OCI-LY3 (cell line): ENCODE measurements at regions not wholly inside any gene's neighbourhood (a gene's known extent, or its start where the extent isn't known, plus 50 kb on each side); places are given as distances from the start of the nearest gene placed in this dataset.

Experiments used
- H2AFZ ChIP-seq: fragments of 200-600, 300-600 bp; shearing (Covaris generic); 2 replicates; pipeline ENCODE4 v1.6.0; 2014; ENCODE audit warnings: antibody characterized with exemption, low read depth, low read length
- H3K27ac ChIP-seq: fragments of 200-600, 300-600 bp; sonication (generic); 2 replicates; pipeline ENCODE4 v1.5.1; 2014; ENCODE audit warnings: mild to moderate bottlenecking, low read length, moderate library complexity, mixed read lengths
- H3K27me3 ChIP-seq: fragments of 200-600, 300-600 bp; sonication (generic); 2 replicates; pipeline ENCODE4 v1.6.1; 2014; ENCODE audit warnings: low read depth, low read length, mixed read lengths
- H3K36me3 ChIP-seq: fragments of 200-600, 300-600 bp; sonication (generic); replicated peaks from 2 replicates; pipeline ENCODE3; 2014; ENCODE audit warnings: low read depth, low read length, mixed read lengths
- H3K4me1 ChIP-seq: fragments of 300-600, 200-600 bp; sonication (generic); 2 replicates; pipeline ENCODE4 v1.6.1; 2014; ENCODE audit warnings: low read length, mixed read lengths
- H3K4me2 ChIP-seq: fragments of 200-600, 300-600 bp; sonication (generic); 2 replicates; pipeline ENCODE4 v1.6.1; 2014; ENCODE audit warnings: low read length, mixed read lengths
- H3K4me3 ChIP-seq: fragments of 300-600, 200-600 bp; sonication (generic); 2 replicates; pipeline ENCODE4 v1.5.1; 2014; ENCODE audit warnings: antibody characterized with exemption, mild to moderate bottlenecking, low read length, moderate library complexity
- H3K79me2 ChIP-seq: fragments of 300-600, 200-600 bp; shearing (Covaris generic); 2 replicates; pipeline ENCODE4 v1.6.1; 2014; ENCODE audit warnings: mild to moderate bottlenecking, low read length, mixed read lengths
- H3K9ac ChIP-seq: fragments of 300-600, 200-600 bp; shearing (Covaris generic); 2 replicates; pipeline ENCODE4 v1.6.0; 2014; ENCODE audit warnings: mild to moderate bottlenecking, low read length, moderate library complexity
- H3K9me3 ChIP-seq: fragments of 200-600, 300-600 bp; shearing (Covaris generic); 2 replicates; pipeline ENCODE4 v1.6.1; 2014; ENCODE audit warnings: low read length, mixed read lengths; ENCODE audit not compliant: insufficient read depth
- H4K20me1 ChIP-seq: fragments of 200-600, 300-600 bp; sonication (generic); 2 replicates; pipeline ENCODE4 v1.6.1; 2016; ENCODE audit warnings: low read length, mixed read lengths; ENCODE audit not compliant: insufficient read depth
- EZH2phosphoT487 ChIP-seq: fragments of 200-600 bp; shearing (Covaris generic); IDR thresholded peaks from 2 replicates; pipeline ENCODE4 v1.6.1; 2018; ENCODE audit warnings: antibody characterized with exemption, mixed run types, low read depth
- TF ChIP-seq, protein P1 (sequence below): fragments of 200-600, 300-600 bp; sonication (generic); IDR thresholded peaks from 2 replicates; pipeline ENCODE4 v1.5.1; 2014; ENCODE audit warnings: antibody characterized with exemption, low read length, low read depth

DNA sequence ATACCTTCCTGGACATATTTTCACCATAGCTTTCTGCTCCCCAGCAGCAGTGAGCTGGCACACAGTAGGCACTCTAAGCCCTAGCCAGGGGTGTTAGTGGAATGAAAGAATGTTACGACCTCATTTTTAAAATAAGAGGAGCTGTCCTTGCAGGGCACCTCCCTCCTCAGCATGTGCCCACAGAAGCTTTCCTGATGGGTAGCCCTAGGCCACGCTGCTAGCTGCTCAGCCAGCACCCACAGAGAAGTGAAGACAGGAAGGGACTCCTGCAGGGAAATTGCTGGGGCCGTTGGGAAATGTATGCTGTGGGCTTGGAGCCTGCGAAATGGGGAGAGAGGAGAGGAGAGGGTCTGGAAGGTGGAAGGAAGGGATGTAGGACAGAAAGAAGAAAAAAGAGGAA, 87.3 kb upstream of the ANKRD34C start:
- no peaks in the 10 kb centered on the region for H3K36me3 ChIP-seq
- TF ChIP-seq, protein P1, sequence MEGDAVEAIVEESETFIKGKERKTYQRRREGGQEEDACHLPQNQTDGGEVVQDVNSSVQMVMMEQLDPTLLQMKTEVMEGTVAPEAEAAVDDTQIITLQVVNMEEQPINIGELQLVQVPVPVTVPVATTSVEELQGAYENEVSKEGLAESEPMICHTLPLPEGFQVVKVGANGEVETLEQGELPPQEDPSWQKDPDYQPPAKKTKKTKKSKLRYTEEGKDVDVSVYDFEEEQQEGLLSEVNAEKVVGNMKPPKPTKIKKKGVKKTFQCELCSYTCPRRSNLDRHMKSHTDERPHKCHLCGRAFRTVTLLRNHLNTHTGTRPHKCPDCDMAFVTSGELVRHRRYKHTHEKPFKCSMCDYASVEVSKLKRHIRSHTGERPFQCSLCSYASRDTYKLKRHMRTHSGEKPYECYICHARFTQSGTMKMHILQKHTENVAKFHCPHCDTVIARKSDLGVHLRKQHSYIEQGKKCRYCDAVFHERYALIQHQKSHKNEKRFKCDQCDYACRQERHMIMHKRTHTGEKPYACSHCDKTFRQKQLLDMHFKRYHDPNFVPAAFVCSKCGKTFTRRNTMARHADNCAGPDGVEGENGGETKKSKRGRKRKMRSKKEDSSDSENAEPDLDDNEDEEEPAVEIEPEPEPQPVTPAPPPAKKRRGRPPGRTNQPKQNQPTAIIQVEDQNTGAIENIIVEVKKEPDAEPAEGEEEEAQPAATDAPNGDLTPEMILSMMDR = no peak
- no peak for TF ChIP-seq EZH2phosphoT487
- H2AFZ ChIP-seq = no peak overlapping the region
- no peak overlapping the region for H3K27ac ChIP-seq
- no peaks in the 10 kb centered on the region for H3K79me2 ChIP-seq
- H4K20me1 ChIP-seq = no peaks in the 10 kb centered on the region
- H3K4me3 ChIP-seq = no peak overlapping the region
- H3K9me3 ChIP-seq = no peaks in the 10 kb centered on the region
- no peaks in the 10 kb centered on the region for H3K4me1 ChIP-seq
- H3K27me3 ChIP-seq = peaks cover 20% of the 10 kb centered on the region
- no peak overlapping the region for H3K4me2 ChIP-seq
- H3K9ac ChIP-seq = no peak overlapping the region

DNA sequence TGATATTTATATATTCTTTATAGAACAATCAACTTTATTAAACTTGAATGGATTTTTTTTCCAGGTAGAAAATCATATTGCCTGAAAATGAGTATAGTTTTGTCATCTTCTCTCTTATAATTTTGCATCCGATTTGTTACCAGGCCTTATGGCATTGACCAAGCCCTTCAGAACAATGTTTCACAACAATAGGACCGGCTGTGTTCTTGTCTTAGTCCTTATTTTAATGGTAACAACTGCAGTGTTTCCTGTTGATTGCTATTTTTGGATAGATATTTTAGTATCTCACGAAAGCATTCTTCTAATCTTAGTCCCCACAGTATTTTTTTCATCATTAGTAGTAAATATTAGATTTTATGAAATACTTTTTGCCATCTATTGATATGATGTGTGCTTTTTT, 88.1 kb upstream of the ANKRD34C start:
- no peaks in the 10 kb centered on the region for H3K79me2 ChIP-seq
- H3K27ac ChIP-seq = no peak overlapping the region
- no peak overlapping the region for H3K9ac ChIP-seq
- H4K20me1 ChIP-seq = no peaks in the 10 kb centered on the region
- peaks cover 18% of the 10 kb centered on the region for H3K27me3 ChIP-seq
- TF ChIP-seq, protein P1 = no peak
- no peak for TF ChIP-seq EZH2phosphoT487
- H3K4me2 ChIP-seq = no peak overlapping the region
- no peaks in the 10 kb centered on the region for H3K9me3 ChIP-seq
- no peaks in the 10 kb centered on the region for H3K36me3 ChIP-seq
- no peaks in the 10 kb centered on the region for H3K4me1 ChIP-seq
- H3K4me3 ChIP-seq = no peak overlapping the region
- H2AFZ ChIP-seq = no peak overlapping the region

DNA sequence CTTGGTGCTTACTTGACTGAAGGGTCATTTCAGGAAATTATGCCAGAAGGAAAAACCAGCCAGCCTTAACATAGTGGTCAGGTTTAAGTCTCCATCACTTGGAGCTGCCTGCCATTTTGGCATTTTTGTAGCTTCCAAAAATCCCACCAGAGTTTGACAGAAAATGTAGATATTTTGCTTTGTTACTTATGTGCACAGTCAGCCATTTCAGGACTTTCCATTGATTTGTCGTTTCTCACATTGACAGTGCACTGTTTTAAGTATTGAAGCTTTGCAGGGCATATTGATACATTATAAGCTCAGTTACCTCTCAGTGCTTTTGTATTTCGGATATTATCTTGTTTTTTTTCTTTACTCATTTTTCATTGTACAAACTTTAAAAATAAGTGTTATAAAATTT, 89.0 kb upstream of the ANKRD34C start:
- Histone ChIP-seq H3K27ac (no peak overlapping the region), H3K27me3 (peaks cover 26% of the 10 kb centered on the region), H3K9ac (no peak overlapping the region), H3K36me3 (no peaks in the 10 kb centered on the region), H2AFZ (no peak overlapping the region), H4K20me1 (no peaks in the 10 kb centered on the region), H3K4me2 (no peak overlapping the region), H3K4me1 (no peaks in the 10 kb centered on the region), H3K9me3 (no peaks in the 10 kb centered on the region), H3K4me3 (no peak overlapping the region), H3K79me2 (no peaks in the 10 kb centered on the region)
- TF ChIP-seq EZH2phosphoT487 = no peak

DNA sequence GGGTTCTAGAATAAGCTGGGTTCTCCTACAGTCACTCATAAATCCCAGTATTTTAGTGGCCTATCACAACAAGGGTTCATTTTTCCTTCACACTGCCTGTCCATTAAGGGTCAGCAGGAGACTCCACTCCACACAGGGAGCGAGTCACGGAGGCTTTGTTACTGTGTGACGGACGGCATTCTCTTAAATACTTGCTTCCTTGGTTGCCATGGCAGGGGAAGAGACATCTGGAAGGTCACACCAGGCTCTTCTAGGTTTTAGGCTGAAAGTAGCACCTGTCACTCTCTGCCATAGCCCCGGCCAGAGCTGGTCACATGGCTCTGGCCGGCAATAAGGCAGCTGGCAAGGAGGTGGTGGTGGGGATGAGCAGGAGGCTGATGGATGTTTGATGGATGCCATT, 89.4 kb upstream of the ANKRD34C start:
- H3K4me1 ChIP-seq = no peaks in the 10 kb centered on the region
- H3K9me3 ChIP-seq = no peaks in the 10 kb centered on the region
- no peak for TF ChIP-seq EZH2phosphoT487
- TF ChIP-seq, protein P1 = no peak
- no peaks in the 10 kb centered on the region for H4K20me1 ChIP-seq
- peaks cover 26% of the 10 kb centered on the region for H3K27me3 ChIP-seq
- no peak overlapping the region for H2AFZ ChIP-seq
- no peaks in the 10 kb centered on the region for H3K36me3 ChIP-seq
- no peak overlapping the region for H3K9ac ChIP-seq
- no peaks in the 10 kb centered on the region for H3K79me2 ChIP-seq
- H3K4me2 ChIP-seq = no peak overlapping the region
- H3K4me3 ChIP-seq = no peak overlapping the region
- no peak overlapping the region for H3K27ac ChIP-seq

DNA sequence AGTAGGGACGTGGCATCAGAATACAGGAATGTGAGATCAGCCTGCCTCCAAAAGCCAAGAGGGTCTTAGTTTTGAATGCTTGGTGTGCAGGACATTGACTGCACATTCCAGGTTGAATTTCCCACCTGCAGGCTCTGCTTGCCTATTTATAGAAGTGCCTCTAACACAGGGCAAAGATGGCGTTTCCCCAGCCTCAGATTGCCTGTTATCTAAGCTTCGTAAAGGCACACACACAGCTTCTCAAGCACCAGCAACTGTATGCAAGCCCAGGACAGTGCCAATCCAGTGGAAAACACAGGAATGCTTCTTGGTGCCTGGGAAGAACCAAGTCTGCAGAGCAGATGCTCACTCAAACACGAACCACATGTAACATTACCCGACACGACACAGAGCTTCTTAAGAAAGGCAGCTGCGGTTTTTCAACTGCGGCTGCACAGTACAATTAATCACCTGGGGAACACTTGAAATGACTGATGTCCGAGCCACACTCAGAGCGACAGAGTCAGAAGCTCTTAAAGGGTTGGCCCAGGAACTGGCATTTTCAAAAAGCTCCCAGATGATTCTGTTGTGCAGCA, 90.0 kb upstream of the ANKRD34C start:
- H3K4me2 ChIP-seq = no peak overlapping the region
- no peak for TF ChIP-seq EZH2phosphoT487
- TF ChIP-seq, protein P1 = no peak
- no peaks in the 10 kb centered on the region for H4K20me1 ChIP-seq
- H3K27ac ChIP-seq = no peak overlapping the region
- H2AFZ ChIP-seq = no peak overlapping the region
- H3K79me2 ChIP-seq = no peaks in the 10 kb centered on the region
- no peak overlapping the region for H3K4me3 ChIP-seq
- no peaks in the 10 kb centered on the region for H3K9me3 ChIP-seq
- H3K4me1 ChIP-seq = no peaks in the 10 kb centered on the region
- no peaks in the 10 kb centered on the region for H3K36me3 ChIP-seq
- H3K9ac ChIP-seq = no peak overlapping the region
- H3K27me3 ChIP-seq = peaks cover 26% of the 10 kb centered on the region
